Urinary bladder (tissue), 3 donors: ENCODE measurements at regions not wholly inside any gene's neighbourhood (a gene's known extent, or its start where the extent isn't known, plus 50 kb on each side); places are given as distances from the start of the nearest gene placed in this dataset.
"Not testable (repeated sequence)": the region's sequence is repeated elsewhere in the genome, so short reads cannot be mapped to it uniquely, and the experiment has no call there.

Experiments used
- DNase-seq: peaks from one replicate; pipeline ENCODE4 v3.0.0-alpha.2; 2015; ENCODE audit errors: extremely low spot score
- H3K27ac ChIP-seq: one replicate; pipeline ENCODE4 v1.5.1; 2013; ENCODE audit warnings: low read depth, mild to moderate bottlenecking, moderate library complexity
- H3K36me3 ChIP-seq: one replicate; pipeline ENCODE4 v1.6.1; 2013; ENCODE audit warnings: mild to moderate bottlenecking, moderate library complexity; ENCODE audit not compliant: insufficient read depth
- H3K4me1 ChIP-seq: one replicate; pipeline ENCODE4 v1.6.1; 2013; ENCODE audit warnings: mild to moderate bottlenecking, moderate library complexity; ENCODE audit not compliant: insufficient read depth
- H3K4me3 ChIP-seq: one replicate; pipeline ENCODE4 v1.5.1; 2013; ENCODE audit warnings: low read depth, low read length
- WGBS: extraction: QIAGEN DNeasy Blood & Tissue Kit; methylation state at CpG from one replicate; pipeline ENCODE4 v1.1.7; 2013; 5-methylcytosine and 5-hydroxymethylcytosine counted together
- donor health status: healthy with polysubstance abuse.
- donor health status: healthy.

DNA sequence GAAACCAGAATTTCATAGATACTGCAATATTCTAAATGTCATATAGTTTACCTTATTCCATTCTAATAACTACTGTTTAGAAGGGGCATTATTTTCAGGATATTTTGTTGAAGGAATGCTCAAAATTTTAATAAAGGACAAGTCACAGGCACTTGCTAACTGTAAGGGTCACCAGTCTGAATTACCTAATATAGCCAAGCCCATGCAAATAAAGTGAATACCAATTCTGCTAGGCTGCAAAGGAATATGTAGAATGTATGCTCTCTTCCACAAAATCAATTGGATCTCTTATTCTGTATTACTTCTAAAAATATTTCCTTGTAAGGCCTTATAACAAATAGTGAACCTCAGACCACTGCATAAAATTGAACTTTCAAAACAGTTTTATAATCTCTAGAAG lies 52.3 kb upstream of the FAT4 start:
- no peak for DNase-seq
- no peak overlapping the region for H3K4me3 ChIP-seq
- H3K36me3 ChIP-seq: no peaks in the 10 kb centered on the region
- no peak overlapping the region for H3K27ac ChIP-seq
- no peaks in the 10 kb centered on the region for H3K4me1 ChIP-seq

GRCh38 chr4:125262079-125262478 lies 52.7 kb upstream of the FAT4 start:
- H3K27ac ChIP-seq: no peak overlapping the region
- 86% methylated on average over 2 of the region's 2 CpGs for WGBS
- H3K36me3 ChIP-seq: no peaks in the 10 kb centered on the region
- no peak overlapping the region for H3K4me3 ChIP-seq
- H3K4me1 ChIP-seq: no peaks in the 10 kb centered on the region
- no peak for DNase-seq

- WGBS: 84% methylated on average over 1 of the region's 1 CpG
- no peak overlapping the region for H3K4me3 ChIP-seq
- no peaks in the 10 kb centered on the region for H3K4me1 ChIP-seq
- H3K36me3 ChIP-seq: no peaks in the 10 kb centered on the region
- DNase-seq: no peak
- H3K27ac ChIP-seq: no peak overlapping the region
These were observed 60.6 kb upstream of the FAT4 start for GRCh38 chr4:125254106-125254505.

DNA sequence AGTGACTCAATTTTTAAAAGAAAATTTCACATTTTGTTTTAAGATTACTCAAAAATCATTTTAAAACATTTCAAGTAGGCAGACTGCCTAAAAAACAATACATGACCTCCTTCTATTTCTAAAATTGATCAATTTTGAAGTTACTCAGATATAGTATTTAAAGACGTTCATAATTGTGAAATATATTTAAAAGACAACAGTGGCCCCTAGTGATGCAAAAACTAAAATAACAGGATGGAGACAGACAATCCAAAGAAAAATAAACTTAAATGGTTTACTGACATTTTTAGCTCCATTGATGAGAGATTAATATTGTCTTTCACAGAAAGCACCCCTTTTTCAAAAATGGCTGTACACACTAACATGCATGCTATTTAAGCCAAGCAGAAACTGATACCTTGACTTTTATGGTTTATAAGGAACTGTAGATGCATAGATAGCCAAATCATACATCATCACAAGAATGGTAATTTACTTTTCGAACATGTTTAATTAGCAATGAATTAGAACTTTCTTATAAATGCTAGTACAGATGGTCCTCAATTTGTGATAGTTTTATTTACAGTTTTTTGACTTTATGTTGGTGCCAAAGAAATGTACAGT lies 69.8 kb upstream of the FAT4 start:
- no peak for DNase-seq
- H3K4me3 ChIP-seq: no peak overlapping the region
- WGBS: 35% methylated on average over 2 of the region's 2 CpGs
- no peaks in the 10 kb centered on the region for H3K4me1 ChIP-seq
- H3K27ac ChIP-seq: no peak overlapping the region
- no peaks in the 10 kb centered on the region for H3K36me3 ChIP-seq

DNA sequence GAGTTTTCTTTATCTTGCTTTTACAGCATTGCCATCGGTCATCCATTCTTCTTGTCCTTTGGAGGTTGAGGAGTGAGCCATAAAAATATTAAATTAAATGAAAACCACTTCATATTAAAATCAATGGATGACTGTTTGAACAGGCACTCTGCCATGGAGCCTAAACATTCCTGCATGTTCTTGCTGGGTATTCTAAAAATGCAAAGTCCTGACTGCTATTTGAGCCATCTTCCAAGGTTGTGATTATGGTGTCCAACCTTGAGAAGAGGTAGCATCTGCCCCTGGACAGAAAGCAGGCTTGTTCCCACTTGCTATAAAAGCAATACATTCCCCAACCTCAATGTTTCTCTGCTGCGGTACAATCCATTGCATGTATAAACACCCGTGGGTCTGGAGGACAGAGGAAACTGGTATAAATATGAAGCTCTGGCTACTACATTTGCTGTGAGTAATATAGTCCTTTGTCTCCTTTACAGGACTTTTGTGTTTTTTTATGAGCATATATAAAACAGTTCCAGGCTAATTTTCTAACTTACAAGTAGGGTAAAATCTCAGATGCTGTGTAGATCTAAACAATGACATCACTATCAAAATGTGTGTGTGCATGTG lies 70.9 kb upstream of the FAT4 start:
- no peaks in the 10 kb centered on the region for H3K4me1 ChIP-seq
- 56% methylated on average over 3 of the region's 3 CpGs for WGBS
- H3K36me3 ChIP-seq: no peaks in the 10 kb centered on the region
- no peak overlapping the region for H3K27ac ChIP-seq
- H3K4me3 ChIP-seq: no peak overlapping the region
- no peak for DNase-seq

GRCh38 chr4:125235971-125236370 lies 78.8 kb upstream of the FAT4 start:
- WGBS: 73% methylated on average over 4 of the region's 4 CpGs
- no peak for DNase-seq
- Histone ChIP-seq H3K4me3 (no peak overlapping the region), H3K36me3 (no peaks in the 10 kb centered on the region), H3K4me1 (no peaks in the 10 kb centered on the region), H3K27ac (no peak overlapping the region)

DNA sequence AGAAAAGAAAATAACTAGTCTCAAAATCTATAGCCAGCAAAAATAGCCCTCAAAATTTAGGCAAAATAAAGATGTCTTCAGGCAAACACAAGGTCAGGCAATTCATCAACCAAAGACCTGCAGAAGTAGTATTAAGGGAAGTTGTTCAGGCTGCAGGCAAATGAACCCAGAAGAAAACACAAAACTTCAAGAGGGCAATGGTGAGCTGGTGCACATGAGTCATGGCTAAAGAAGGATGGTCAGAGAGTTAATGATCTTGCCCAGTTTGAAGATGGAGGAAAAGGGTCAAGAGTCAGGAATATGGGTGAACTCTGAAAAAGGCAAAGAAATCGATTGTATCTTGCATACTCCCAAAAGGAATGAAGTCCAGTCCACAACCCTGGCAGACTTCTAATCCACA lies 83.1 kb upstream of the FAT4 start:
- no peak overlapping the region for H3K4me3 ChIP-seq
- no peak overlapping the region for H3K27ac ChIP-seq
- DNase-seq: no peak
- H3K4me1 ChIP-seq: no peaks in the 10 kb centered on the region
- 84% methylated on average over 1 of the region's 1 CpG for WGBS
- no peaks in the 10 kb centered on the region for H3K36me3 ChIP-seq

- Histone ChIP-seq H3K4me1 (no peaks in the 10 kb centered on the region), H3K27ac (no peak overlapping the region), H3K4me3 (no peak overlapping the region), H3K36me3 (no peaks in the 10 kb centered on the region)
- 99% methylated on average over 35 of the region's 35 CpGs for WGBS
- DNase-seq: no peak
These were observed 85.1 kb upstream of the FAT4 start for GRCh38 chr4:125229596-125230058.

DNA sequence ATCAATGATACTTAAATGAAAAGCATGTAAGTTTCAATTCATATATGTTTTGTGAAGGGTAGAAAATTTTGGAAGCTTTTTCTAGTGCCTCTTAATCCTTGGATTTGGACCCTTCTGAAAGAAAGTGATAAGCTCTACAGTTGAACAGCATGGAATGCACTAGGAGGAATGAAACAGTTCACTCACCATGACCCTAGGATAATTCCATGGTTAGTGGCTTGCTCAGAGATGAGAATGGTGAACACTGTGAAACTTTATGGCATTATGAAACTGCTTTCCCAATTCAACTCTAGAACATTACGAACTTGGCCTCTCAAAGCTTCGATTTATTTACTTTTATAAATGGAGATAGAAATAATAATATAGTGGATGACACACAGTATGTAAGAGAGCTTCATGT lies 88.9 kb upstream of the FAT4 start:
- DNase-seq: no peak
- 96% methylated on average over 2 of the region's 2 CpGs for WGBS
- Histone ChIP-seq H3K4me3 (no peak overlapping the region), H3K36me3 (no peaks in the 10 kb centered on the region), H3K4me1 (no peaks in the 10 kb centered on the region), H3K27ac (no peak overlapping the region)

GRCh38 chr4:125200556-125200955 lies 114.2 kb upstream of the FAT4 start:
- no peak for DNase-seq
- WGBS: 82% methylated on average over 1 of the region's 1 CpG
- Histone ChIP-seq H3K36me3 (no peaks in the 10 kb centered on the region), H3K27ac (no peak overlapping the region), H3K4me1 (no peaks in the 10 kb centered on the region), H3K4me3 (no peak overlapping the region)

- Histone ChIP-seq H3K4me1 (no peaks in the 10 kb centered on the region), H3K36me3 (no peaks in the 10 kb centered on the region), H3K27ac (no peak overlapping the region), H3K4me3 (no peak overlapping the region)
- 87% methylated on average over 2 of the region's 2 CpGs for WGBS
- DNase-seq: no peak
These were observed 115.8 kb upstream of the FAT4 start for GRCh38 chr4:125198916-125199315.

GRCh38 chr4:125191874-125192459 lies 122.8 kb upstream of the FAT4 start:
- H3K4me3 ChIP-seq, DNase-seq: not testable (repeated sequence)

DNA sequence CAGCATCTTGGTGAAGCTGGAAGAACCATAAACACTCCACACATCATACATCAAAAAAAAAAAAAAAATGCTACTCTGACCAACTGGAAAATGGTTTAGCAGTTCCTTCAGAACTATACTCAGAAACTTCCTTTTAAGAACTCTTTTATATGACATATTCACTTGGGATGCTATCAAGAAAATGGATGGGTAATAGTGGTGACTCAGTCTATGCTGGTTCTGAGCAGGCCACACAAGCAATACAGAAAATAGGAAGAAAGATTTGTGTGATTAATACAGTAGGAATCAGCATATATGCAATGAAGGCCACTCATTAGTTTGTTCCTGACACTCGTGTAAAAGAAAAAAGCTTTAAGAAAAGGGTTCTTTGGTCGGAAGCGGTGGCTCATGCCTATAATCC lies 123.5 kb upstream of the FAT4 start:
- no peak overlapping the region for H3K27ac ChIP-seq
- no peaks in the 10 kb centered on the region for H3K36me3 ChIP-seq
- H3K4me3 ChIP-seq: no peak overlapping the region
- no peaks in the 10 kb centered on the region for H3K4me1 ChIP-seq
- 99% methylated on average over 3 of the region's 3 CpGs for WGBS
- no peak for DNase-seq

More at GRCh38 chr4:125191874-125192459, 122.8 kb upstream of the FAT4 start:
- H3K4me1 ChIP-seq, H3K36me3 ChIP-seq, H3K27ac ChIP-seq: not testable (repeated sequence)
- 98% methylated on average over 30 of the region's 30 CpGs for WGBS
